Upper lobe of right lung (tissue), 1 donor: ENCODE measurements at regions not wholly inside any gene's neighbourhood (a gene's known extent, or its start where the extent isn't known, plus 50 kb on each side); places are given as distances from the start of the nearest gene placed in this dataset.

Experiments used
- ATAC-seq: fragments of 200-7000 bp; cut with Tn5 transposase; one replicate; pipeline ENCODE4 v1.9.1; 2020; ENCODE audit warnings: mild to moderate bottlenecking, moderate library complexity
- DNase-seq: peaks from one replicate; pipeline ENCODE4 v3.0.0-alpha.2; 2020
- H3K27ac ChIP-seq: fragments of 200-600 bp; one replicate; pipeline ENCODE4 v1.8.0; 2022
- H3K27me3 ChIP-seq: fragments of 200-600 bp; one replicate; pipeline ENCODE4 v1.8.0; 2022; ENCODE audit warnings: mild to moderate bottlenecking
- H3K36me3 ChIP-seq: fragments of 200-600 bp; one replicate; pipeline ENCODE4 v1.8.0; 2022
- H3K4me1 ChIP-seq: fragments of 200-600 bp; one replicate; pipeline ENCODE4 v1.8.0; 2022
- H3K4me3 ChIP-seq: fragments of 200-600 bp; one replicate; pipeline ENCODE4 v1.8.0; 2022; ENCODE audit warnings: mild to moderate bottlenecking
- H3K9me3 ChIP-seq: fragments of 200-600 bp; one replicate; pipeline ENCODE4 v1.8.0; 2022
- intact Hi-C: fragments of 100-400 bp; cut with DNase I; formaldehyde crosslinking; loops from one replicate; pipeline ENCODE4 v1.11.0; 2022
- TF ChIP-seq, protein P1 (sequence below): fragments of 200-600 bp; IDR thresholded peaks from one replicate; pipeline ENCODE4 v1.8.0; 2022; ENCODE audit warnings: antibody characterized with exemption
- donor health status: DM: no; HTN: yes; CAD: no; lungs with severe emphysema.

DNA sequence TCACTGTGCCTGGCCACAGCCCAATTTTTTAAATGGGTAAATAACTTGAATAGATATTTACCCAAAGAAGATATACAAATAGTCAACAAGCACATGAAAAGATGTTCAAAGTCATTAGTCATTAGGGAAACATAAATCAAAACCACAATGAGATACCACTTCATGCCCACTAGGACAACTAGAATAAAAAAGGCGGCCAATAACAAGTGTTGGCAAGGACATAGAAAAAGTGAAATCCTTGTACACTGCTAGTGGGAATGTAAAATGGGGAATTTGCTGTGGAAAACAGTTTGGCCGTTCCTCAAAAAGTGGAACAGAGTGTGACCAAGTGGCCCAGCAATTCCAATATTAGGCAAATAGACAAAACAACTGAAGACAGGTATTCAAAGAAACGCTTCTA, 270.1 kb downstream of the TFCP2L1 start:
- TF ChIP-seq, protein P1, sequence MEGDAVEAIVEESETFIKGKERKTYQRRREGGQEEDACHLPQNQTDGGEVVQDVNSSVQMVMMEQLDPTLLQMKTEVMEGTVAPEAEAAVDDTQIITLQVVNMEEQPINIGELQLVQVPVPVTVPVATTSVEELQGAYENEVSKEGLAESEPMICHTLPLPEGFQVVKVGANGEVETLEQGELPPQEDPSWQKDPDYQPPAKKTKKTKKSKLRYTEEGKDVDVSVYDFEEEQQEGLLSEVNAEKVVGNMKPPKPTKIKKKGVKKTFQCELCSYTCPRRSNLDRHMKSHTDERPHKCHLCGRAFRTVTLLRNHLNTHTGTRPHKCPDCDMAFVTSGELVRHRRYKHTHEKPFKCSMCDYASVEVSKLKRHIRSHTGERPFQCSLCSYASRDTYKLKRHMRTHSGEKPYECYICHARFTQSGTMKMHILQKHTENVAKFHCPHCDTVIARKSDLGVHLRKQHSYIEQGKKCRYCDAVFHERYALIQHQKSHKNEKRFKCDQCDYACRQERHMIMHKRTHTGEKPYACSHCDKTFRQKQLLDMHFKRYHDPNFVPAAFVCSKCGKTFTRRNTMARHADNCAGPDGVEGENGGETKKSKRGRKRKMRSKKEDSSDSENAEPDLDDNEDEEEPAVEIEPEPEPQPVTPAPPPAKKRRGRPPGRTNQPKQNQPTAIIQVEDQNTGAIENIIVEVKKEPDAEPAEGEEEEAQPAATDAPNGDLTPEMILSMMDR, result no peak
- intact Hi-C loops, result no loop called here
- no peaks in the 10 kb centered on the region for H3K4me1 ChIP-seq

DNA sequence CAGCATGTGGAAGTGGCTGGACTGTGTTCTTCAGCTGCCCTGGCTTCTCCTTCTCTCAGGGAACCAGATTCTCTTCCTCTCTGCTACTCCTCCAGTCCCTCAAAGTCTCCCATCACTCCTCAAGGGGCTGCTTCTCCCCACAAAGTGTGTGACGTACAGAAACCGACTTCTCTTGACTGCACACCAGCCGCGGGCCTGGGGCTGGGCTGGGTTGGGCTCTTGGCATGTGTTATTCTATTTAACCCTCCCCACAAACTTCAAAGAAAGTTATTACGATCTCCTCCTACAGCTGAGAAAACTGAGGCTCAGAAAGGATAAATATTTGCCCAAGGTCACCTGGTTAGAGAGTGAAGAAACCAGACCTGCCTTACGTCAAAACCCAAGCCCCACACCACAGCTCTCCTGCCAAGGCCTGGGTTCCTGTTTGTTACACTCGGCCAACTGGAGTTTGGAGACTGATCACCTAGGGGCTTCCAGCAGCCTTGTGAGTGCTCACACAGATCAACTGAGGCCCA, 269.0 kb downstream of the TFCP2L1 start:
- Histone ChIP-seq H3K9me3 (no peaks in the 10 kb centered on the region), H3K4me3 (no peak overlapping the region), H3K27ac (no peak overlapping the region), H3K27me3 (peaks cover 5% of the 10 kb centered on the region), H3K36me3 (no peaks in the 10 kb centered on the region), H3K4me1 (no peaks in the 10 kb centered on the region)
- ATAC-seq (no peak), DNase-seq (no peak)
- intact Hi-C loops, result no loop called here
- TF ChIP-seq, protein P1, result no peak

More for the DNA sequence above, 270.1 kb downstream of the TFCP2L1 start:
- Histone ChIP-seq H3K9me3 (no peaks in the 10 kb centered on the region), H3K27me3 (peaks cover 4% of the 10 kb centered on the region), H3K27ac (no peak overlapping the region), H3K4me3 (no peak overlapping the region), H3K36me3 (no peaks in the 10 kb centered on the region)
- DNase-seq (no peak), ATAC-seq (no peak)

DNA sequence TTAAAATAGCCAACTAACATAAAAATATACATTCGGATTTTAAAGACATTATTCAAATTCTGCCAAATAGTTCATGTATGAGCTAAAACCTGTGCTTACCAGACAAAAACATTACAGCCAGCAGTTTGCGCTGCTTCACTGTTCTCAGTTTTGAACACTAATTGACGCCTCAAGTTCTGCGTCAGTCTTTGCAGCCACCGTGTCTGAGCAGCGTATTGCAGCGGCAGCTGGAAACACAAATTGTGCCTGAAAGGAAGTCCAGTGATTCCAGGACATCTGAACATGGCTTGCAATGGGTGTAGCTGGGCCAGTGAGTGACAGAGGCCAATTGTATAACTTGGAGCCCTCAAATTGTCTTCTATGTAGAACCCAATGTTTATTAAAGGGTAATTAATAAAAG, 267.6 kb downstream of the TFCP2L1 start:
- no peak overlapping the region for H3K27ac ChIP-seq
- TF ChIP-seq, protein P1, result no peak
- H3K27me3 ChIP-seq, result peaks cover 5% of the 10 kb centered on the region
- DNase-seq, result no peak
- no peak overlapping the region for H3K4me3 ChIP-seq
- no peak for ATAC-seq
- no peaks in the 10 kb centered on the region for H3K36me3 ChIP-seq
- no peaks in the 10 kb centered on the region for H3K4me1 ChIP-seq
- no peaks in the 10 kb centered on the region for H3K9me3 ChIP-seq
- intact Hi-C loops, result no loop called here

- H3K27ac ChIP-seq, result no peak overlapping the region
- no peaks in the 10 kb centered on the region for H3K36me3 ChIP-seq
- ATAC-seq (peak; percentile 71), DNase-seq (no peak)
- no peaks in the 10 kb centered on the region for H3K4me1 ChIP-seq
- H3K9me3 ChIP-seq, result no peaks in the 10 kb centered on the region
- intact Hi-C loops, result no loop called here
- peaks cover 5% of the 10 kb centered on the region for H3K27me3 ChIP-seq
- TF ChIP-seq, protein P1, result no peak
- peak overlapping the region; percentile 16 for H3K4me3 ChIP-seq
These were observed 266.6 kb downstream of the TFCP2L1 start for GRCh38 chr2:121018136-121019061.

DNA sequence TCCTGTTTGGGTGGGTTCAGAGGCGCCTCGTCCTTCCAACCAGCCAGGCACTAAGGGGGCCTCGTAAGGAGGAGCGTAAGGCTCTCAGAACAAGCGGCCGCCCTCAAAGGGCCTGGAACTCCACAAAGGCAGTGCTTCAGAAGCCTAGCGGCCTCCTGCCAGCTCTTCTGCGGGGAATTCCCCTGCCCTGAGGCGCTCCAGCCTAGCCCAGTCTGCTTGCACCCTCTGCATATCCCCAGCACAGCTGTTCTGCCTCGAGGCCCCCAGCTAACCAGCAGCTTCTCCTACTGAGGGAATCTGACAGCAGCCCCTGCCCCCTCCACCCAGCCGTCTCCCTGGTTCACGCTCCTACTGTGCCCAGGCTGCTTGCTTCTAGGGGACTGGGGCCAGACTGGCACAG, 265.9 kb downstream of the TFCP2L1 start:
- H3K4me3 ChIP-seq, result peak overlapping the region; percentile 16

More for the DNA sequence above, 265.9 kb downstream of the TFCP2L1 start:
- Histone ChIP-seq H3K9me3 (no peaks in the 10 kb centered on the region), H3K4me1 (no peaks in the 10 kb centered on the region), H3K27ac (no peak overlapping the region), H3K36me3 (no peaks in the 10 kb centered on the region), H3K27me3 (peaks cover 5% of the 10 kb centered on the region)
- TF ChIP-seq, protein P1, result no peak
- intact Hi-C loops, result no loop called here
- ATAC-seq (peak; percentile 63), DNase-seq (no peak)
